ENCODE measurements at regions not wholly inside any gene's neighbourhood (a gene's known extent, or its start where the extent isn't known, plus 50 kb on each side); places are given as distances from the start of the nearest gene placed in this dataset.
"Not testable (repeated sequence)": the region's sequence is repeated elsewhere in the genome, so short reads cannot be mapped to it uniquely, and the experiment has no call there.

DNA sequence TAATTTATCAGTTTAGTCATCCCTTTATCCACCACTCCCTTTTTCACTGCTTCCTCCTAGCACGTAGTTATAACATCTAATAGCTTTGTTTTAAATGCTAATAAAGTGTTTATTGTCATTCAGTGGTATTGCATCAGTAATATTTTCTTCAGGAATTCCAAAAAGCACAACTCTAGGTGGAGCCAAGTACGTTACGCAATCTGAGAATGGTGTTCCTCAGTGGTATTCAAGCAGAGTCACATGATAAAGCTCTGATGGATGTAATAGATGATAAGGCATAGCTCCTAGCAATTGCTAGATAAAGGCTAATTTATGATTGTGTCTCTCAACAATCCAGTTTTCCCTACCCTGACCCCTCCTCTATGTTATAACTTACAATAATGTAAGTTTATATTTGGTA, 494.6 kb upstream of the ADGRL4 start:
- no peaks in the 10 kb centered on the region for H3K36me3 Mint-ChIP-seq (ENCODE audit: low read depth)
- H3K4me1 Mint-ChIP-seq: no peaks in the 10 kb centered on the region
- no peaks in the 10 kb centered on the region for H3K27me3 Mint-ChIP-seq
- H3K27ac Mint-ChIP-seq: no peak overlapping the region
- ATAC-seq (no peak), DNase-seq (no peak)
- no peak overlapping the region for H3K4me3 Mint-ChIP-seq
- peaks cover 4% of the 10 kb centered on the region for H3K9me3 Mint-ChIP-seq

DNA sequence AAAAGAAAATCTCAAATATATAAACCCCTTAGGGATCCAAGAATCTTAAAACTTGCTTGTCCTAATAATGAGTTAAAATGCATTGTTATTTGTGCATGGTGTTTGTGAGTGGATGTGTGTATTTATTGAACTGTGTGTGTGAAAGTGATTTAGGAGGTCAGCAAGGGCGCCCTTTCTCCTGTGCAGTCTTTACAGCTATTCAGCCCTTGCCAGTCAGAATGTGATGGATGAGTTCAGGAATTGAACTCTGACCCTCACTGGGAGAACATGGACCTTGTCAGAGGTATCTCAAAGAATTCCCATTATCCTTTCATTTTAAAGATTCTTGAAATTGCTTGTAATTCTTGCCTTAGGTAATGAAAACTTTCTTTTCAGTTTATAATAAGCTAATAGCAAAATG, 493.0 kb upstream of the ADGRL4 start:
- DNase-seq (no peak), ATAC-seq (no peak)
- H3K36me3 Mint-ChIP-seq (ENCODE audit: low read depth): no peaks in the 10 kb centered on the region
- H3K27me3 Mint-ChIP-seq: no peaks in the 10 kb centered on the region
- no peak overlapping the region for H3K27ac Mint-ChIP-seq
- no peaks in the 10 kb centered on the region for H3K9me3 Mint-ChIP-seq
- H3K4me3 Mint-ChIP-seq: no peak overlapping the region
- H3K4me1 Mint-ChIP-seq: no peaks in the 10 kb centered on the region

DNA sequence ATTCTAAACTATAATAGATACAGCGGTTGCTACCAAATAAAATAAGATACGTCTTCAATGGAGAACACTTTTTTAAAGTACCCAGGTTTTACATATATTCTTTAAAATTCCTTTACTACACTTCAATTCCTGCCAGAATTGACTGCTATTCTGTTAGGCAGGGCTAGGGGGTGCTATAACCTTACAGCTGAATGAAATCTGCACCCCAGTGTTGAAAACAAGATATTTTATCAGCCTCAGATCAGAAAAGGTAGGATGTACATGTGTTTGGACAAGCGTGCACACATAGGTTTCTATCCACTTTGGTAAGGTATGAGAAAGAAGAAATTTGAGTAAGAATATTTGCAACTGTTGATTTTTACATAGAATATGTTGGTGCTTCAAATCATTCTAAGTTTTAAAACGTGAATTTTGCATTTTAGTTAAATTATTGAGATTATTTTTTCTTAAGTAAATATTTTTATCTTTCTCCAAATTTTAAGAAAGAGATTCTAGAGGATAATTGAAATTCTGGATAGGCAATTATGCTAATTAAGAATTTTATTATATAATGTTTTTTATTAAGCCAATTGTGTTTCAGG, 490.8 kb upstream of the ADGRL4 start:
- Mint-ChIP-seq H3K4me3 (no peak overlapping the region), H3K4me1 (no peaks in the 10 kb centered on the region), H3K9me3 (no peaks in the 10 kb centered on the region), H3K27me3 (no peaks in the 10 kb centered on the region), H3K36me3 (ENCODE audit: low read depth) (no peaks in the 10 kb centered on the region), H3K27ac (no peak overlapping the region)
- DNase-seq: peak; percentile 2
- no peak for ATAC-seq

DNA sequence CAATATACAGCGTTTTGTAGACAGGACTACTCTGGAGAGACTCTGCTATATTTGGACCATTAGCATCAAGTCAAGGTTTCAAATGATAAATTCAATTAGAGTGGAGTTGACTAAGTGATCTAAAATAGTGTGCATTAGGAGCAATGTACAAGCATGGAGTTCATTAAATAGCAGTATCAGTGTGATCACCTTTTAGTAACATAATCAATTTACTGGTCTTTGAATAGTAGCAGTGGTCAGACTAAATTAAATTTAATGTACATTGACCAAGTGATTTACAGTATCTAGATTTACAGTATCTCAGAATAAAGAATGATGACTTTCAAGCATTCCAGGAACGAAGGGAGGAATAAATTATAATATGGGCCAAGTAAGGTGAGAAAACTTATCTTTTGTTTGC, 489.6 kb upstream of the ADGRL4 start:
- ATAC-seq (no peak), DNase-seq (no peak)
- Mint-ChIP-seq H3K27ac (no peak overlapping the region), H3K9me3 (no peaks in the 10 kb centered on the region), H3K27me3 (no peaks in the 10 kb centered on the region), H3K36me3 (ENCODE audit: low read depth) (no peaks in the 10 kb centered on the region), H3K4me1 (no peaks in the 10 kb centered on the region), H3K4me3 (no peak overlapping the region)

DNA sequence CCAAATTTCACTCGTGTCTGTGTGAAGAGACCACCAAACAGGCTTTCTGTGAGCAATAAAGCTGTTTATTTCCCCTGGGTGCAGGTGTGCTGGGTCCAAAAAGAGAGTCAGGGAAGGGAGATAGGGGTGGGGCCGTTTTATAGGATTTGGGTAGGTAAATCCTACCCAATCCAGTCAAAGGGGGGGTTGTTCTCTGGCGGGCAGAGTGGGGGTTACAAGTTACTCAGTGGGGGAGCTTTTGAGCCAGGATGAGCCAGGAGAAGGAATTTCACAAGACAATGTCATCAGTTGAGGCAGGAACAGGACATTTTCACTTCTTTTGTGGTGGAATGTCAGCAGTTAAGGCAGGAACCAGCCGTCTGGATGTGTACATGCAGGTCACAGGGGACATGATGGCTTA, 487.2 kb upstream of the ADGRL4 start:
- H3K36me3 Mint-ChIP-seq (ENCODE audit: low read depth); H3K4me3 Mint-ChIP-seq; H3K9me3 Mint-ChIP-seq: not testable (repeated sequence)

DNA sequence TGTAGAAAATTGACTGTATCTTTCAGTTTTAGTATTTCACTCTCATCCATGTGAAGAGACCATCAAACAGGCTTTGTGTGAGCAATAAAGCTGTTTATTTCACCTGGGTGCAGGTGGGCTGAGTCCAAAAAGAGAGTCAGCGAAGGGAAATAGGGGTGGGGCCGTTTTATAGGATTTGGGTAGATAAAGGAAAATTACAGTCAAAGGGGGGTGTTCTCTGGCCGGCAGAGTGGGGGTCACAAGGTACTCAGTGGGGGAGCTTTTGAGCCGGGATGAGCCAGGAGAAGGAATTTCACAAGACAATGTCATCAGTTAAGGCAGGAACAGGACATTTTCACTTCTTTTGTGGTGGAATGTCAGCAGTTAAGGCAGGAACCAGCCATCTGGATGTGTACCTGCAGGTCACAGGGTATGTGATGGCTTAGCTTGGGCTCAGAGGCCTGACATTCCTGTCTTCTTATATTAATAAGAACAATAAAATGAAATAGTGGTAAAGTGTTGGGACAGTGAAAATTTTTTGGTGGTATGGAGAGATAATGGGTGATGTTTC, 482.1 kb upstream of the ADGRL4 start:
- H3K4me1 Mint-ChIP-seq; H3K4me3 Mint-ChIP-seq; H3K9me3 Mint-ChIP-seq; ATAC-seq; H3K27ac Mint-ChIP-seq; DNase-seq; H3K27me3 Mint-ChIP-seq; H3K36me3 Mint-ChIP-seq (ENCODE audit: low read depth): not testable (repeated sequence)

More for the DNA sequence above, 487.2 kb upstream of the ADGRL4 start:
- not testable (repeated sequence) for ATAC-seq, DNase-seq, H3K27ac Mint-ChIP-seq, H3K4me1 Mint-ChIP-seq, H3K27me3 Mint-ChIP-seq

DNA sequence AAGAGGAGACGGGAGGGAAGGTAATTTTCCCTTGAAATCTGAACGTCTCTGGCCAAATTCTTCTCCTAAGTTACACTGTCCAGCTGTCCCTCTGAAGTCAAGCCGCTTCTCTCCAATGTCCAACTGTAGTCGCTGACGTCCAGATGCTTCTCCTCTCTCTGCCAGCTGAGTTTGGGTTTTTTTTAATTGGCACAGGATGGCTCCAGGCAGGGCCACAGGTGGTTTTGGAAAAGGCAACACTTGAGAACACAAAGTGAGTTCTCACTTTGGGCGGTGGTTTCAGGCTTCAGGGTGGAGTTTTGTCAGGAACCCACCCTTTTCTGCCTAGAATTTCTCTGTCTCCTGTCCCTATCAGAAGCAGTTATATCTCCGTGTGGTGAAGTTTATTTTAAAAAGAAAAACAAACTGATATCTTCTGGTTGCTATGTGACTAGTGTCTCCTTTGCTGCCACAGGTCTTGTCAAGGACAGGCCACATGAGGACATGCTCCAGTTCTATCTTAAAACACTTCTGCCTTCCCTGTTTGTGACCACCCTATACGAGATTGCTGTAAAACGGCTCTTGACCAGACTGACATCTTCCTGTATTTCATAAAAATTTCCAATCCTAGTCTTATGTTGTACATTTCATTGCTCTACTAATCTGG, 472.3 kb upstream of the ADGRL4 start:
- no peak for ATAC-seq
- H3K36me3 Mint-ChIP-seq (ENCODE audit: low read depth): no peaks in the 10 kb centered on the region
- DNase-seq: no peak
- H3K27me3 Mint-ChIP-seq: no peaks in the 10 kb centered on the region
- peaks cover 3% of the 10 kb centered on the region for H3K9me3 Mint-ChIP-seq
- H3K27ac Mint-ChIP-seq: no peak overlapping the region
- H3K4me1 Mint-ChIP-seq: no peaks in the 10 kb centered on the region
- H3K4me3 Mint-ChIP-seq: no peak overlapping the region

DNA sequence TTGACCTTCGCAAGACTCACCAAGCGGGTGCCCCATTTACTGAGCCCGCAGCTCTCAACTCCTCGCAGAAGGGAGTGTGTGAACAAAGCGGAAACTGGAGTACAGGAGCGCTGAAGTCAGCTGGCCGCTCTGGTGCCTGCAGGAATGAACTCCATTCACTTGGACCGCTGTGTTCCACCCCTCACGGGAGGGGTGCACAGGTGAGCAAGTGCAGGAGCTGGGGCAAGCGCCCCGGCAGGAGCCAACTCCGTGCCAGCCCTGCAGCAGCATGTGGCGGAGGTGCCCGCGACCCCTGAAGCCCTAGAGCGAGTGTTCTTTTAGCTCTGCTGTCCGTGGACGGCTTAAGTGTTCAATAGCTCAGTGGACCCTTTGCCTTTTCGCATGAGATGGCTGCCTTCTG, 471.6 kb upstream of the ADGRL4 start:
- H3K36me3 Mint-ChIP-seq (ENCODE audit: low read depth): no peaks in the 10 kb centered on the region
- ATAC-seq (no peak), DNase-seq (no peak)
- H3K9me3 Mint-ChIP-seq: peaks cover 3% of the 10 kb centered on the region
- H3K4me1 Mint-ChIP-seq: no peaks in the 10 kb centered on the region
- H3K27ac Mint-ChIP-seq: no peak overlapping the region
- H3K4me3 Mint-ChIP-seq: no peak overlapping the region
- no peaks in the 10 kb centered on the region for H3K27me3 Mint-ChIP-seq

DNA sequence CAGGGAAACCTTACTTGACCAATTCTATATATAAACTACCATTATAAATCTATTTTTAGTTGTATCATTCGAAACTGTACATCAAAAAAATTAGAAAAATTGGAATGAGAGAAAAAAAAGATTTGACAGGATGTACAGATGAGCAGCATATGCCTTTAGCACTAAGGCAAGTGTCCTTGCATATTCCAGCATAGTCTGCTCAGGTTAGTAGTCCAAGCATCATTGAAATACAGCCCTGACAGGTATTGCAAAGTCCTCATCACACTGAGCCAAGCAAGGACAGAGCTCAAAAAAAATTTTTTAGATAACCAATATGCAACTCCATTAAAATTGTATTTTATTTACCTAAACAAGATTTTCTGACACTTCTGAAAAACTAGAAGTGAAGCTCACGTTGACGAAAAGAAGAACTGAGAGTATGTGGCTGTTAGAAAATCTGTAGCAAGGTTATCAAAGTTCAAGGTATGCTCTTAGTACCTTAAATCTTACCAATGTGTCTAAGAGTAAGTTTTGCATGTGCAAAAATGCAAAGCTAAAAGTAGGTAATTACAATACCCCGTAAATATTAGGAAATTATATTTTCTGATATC, 465.6 kb upstream of the ADGRL4 start:
- no peak overlapping the region for H3K27ac Mint-ChIP-seq
- H3K4me3 Mint-ChIP-seq: no peak overlapping the region
- no peaks in the 10 kb centered on the region for H3K4me1 Mint-ChIP-seq
- H3K9me3 Mint-ChIP-seq: peaks cover 1% of the 10 kb centered on the region
- no peak for DNase-seq
- ATAC-seq: no peak
- no peaks in the 10 kb centered on the region for H3K27me3 Mint-ChIP-seq
- no peaks in the 10 kb centered on the region for H3K36me3 Mint-ChIP-seq (ENCODE audit: low read depth)

DNA sequence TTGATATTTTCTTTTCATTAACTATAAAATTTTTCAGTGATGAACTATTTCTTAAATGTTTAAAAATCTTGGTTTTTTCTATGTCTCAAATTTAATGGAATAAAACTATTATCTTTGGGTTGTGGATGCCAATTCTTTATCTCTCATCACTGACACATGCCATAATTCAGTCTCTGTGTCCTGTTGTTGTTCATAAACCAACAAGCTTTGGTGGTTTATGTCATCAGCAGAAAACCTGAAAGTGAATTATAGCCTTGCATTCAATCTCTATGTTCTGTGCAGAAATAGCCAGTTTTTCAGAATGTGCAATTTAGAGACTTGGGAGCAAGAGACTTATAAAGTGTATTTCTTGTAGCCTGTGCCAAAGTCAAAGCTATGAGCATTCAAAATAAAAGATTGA, 462.6 kb upstream of the ADGRL4 start:
- Mint-ChIP-seq H3K27me3 (no peaks in the 10 kb centered on the region), H3K4me3 (no peak overlapping the region), H3K9me3 (peaks cover 17% of the 10 kb centered on the region), H3K27ac (no peak overlapping the region), H3K36me3 (ENCODE audit: low read depth) (no peaks in the 10 kb centered on the region), H3K4me1 (no peaks in the 10 kb centered on the region)
- ATAC-seq (no peak), DNase-seq (no peak)

DNA sequence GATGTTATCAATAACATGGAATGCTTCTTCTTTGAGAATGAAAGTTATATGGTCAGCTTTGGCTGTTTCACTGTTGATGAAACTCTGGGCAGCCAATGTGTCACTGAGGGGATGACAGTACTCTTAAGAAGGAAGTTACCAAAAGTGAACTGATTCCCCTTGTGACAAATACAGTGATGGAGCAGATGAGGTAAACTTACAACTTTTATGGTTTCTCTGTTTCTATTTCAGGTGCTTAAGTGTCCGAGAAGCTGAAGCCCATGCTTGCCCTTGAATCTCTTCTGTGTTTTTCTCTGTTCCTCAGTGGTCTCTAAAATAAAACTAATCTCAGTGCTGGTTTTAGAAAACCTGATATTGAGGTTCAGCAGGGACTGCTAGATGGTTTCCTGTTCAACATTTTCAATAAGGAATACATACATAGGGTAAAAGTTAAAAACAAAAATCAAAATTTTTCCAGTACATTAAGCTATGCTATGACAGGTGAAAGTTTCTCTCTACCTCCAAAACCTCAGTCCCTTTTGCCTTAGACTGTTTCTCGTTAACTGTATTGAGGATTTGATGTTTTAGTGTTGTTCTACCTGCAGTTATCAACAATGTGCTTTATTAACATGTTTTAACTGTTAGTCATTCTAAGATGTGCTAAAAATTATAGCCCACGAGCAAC, 454.4 kb upstream of the ADGRL4 start:
- H3K27ac Mint-ChIP-seq: no peak overlapping the region
- ATAC-seq (no peak), DNase-seq (no peak)
- H3K4me1 Mint-ChIP-seq: no peaks in the 10 kb centered on the region
- H3K36me3 Mint-ChIP-seq (ENCODE audit: low read depth): no peaks in the 10 kb centered on the region
- H3K9me3 Mint-ChIP-seq: peaks cover 14% of the 10 kb centered on the region
- H3K4me3 Mint-ChIP-seq: no peak overlapping the region
- no peaks in the 10 kb centered on the region for H3K27me3 Mint-ChIP-seq

DNA sequence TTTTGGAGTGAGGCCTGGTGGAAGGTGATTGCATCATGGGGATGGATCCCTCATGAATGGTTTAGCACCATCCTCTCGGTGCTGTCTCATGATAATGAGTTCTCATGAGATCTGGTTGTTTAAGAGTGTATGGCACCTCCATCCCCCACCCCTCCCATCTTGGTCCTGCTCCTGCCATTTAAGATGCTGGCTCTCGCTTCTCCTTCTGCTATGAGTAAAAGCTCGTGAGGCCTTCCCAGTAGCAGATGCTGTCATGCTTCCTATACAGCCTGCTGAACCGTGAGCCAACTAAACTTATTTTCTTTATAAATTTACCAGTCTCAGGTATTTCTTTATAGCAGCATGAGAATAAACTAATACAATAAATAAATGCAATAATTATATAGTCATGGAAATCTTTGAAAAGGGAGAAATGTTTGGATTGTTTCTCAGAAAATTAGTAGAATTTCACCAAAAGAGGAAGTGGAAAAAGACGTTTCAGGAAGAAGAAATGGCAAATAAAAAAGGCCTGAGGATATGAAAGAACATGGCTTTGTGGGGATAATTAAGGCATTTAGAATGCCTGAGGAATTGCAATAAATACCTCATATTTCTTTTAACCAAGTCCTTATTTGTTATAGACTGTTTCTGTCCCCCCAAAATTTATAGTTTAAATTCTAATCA, 451.2 kb upstream of the ADGRL4 start:
- Mint-ChIP-seq H3K36me3 (ENCODE audit: low read depth) (no peaks in the 10 kb centered on the region), H3K4me1 (no peaks in the 10 kb centered on the region), H3K9me3 (peaks cover 4% of the 10 kb centered on the region), H3K27me3 (no peaks in the 10 kb centered on the region), H3K27ac (no peak overlapping the region), H3K4me3 (no peak overlapping the region)
- ATAC-seq (no peak), DNase-seq (no peak)

DNA sequence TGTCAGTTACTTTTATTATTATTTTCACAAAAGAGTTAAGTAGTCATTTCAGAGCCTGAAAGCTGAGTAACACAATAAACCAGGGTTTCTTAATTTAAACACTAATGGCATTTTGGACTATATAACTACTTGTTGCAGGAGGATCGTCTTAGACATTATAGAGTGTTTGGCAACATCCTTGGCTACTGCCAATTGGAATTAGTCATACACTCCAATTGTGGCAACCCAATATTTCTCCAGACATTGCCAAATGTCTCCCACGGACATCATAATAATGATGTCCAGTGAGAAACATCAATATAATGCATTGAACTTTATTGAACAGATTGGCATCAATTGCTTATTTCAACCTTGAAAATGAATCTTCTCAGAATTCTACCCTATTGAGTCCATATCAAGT, 441.9 kb upstream of the ADGRL4 start:
- H3K27me3 Mint-ChIP-seq: no peaks in the 10 kb centered on the region
- no peak overlapping the region for H3K4me3 Mint-ChIP-seq
- DNase-seq (no peak), ATAC-seq (no peak)
- H3K9me3 Mint-ChIP-seq: peaks cover 8% of the 10 kb centered on the region
- no peaks in the 10 kb centered on the region for H3K36me3 Mint-ChIP-seq (ENCODE audit: low read depth)
- H3K4me1 Mint-ChIP-seq: no peaks in the 10 kb centered on the region
- no peak overlapping the region for H3K27ac Mint-ChIP-seq

DNA sequence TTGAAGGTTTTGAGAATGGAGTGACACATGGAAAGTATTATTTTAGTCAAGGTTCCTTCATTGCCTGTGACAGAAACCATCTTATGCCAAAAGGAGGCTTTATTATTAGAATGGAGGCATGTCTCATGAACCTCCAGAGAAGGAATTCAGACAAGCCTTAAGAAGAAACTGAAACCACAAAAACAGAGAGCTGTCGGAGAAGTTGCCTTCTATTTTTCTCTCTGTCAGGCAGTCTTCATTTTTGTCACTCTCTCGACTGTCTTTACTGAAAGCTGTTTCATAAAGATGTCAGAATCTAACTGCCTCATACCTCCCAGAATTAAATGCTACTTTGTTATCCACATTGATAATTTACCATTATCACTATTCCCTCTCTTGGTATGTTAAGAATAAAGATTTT, 434.7 kb upstream of the ADGRL4 start:
- no peaks in the 10 kb centered on the region for H3K27me3 Mint-ChIP-seq
- no peak overlapping the region for H3K4me3 Mint-ChIP-seq
- H3K27ac Mint-ChIP-seq: no peak overlapping the region
- no peaks in the 10 kb centered on the region for H3K4me1 Mint-ChIP-seq
- H3K36me3 Mint-ChIP-seq (ENCODE audit: low read depth): no peaks in the 10 kb centered on the region
- DNase-seq (no peak), ATAC-seq (no peak)
- peaks cover 12% of the 10 kb centered on the region for H3K9me3 Mint-ChIP-seq

DNA sequence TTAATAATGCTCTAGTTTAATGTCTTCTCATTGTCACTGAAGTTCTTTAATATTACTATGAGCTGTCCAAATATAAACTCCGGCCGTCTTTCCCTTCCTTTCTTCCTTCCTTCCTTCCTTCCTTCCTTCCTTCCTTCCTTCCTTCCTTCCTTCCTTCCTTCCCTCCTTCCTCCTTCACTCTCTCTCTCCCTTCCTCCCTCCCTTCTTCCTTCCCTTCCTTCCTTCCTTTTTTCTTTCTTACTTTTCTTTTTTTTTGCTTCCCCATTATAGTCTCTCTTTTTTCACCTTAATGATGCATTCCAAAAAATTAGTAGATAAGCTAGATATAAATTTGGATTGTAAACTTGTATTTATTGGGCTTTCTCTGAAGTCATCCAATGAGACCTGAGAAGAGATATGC, 431.0 kb upstream of the ADGRL4 start:
- H3K9me3 Mint-ChIP-seq: peaks cover 6% of the 10 kb centered on the region
- no peak for ATAC-seq
- H3K4me3 Mint-ChIP-seq: no peak overlapping the region
- H3K36me3 Mint-ChIP-seq (ENCODE audit: low read depth): no peaks in the 10 kb centered on the region
- DNase-seq: no peak
- H3K4me1 Mint-ChIP-seq: no peaks in the 10 kb centered on the region
- no peaks in the 10 kb centered on the region for H3K27me3 Mint-ChIP-seq
- H3K27ac Mint-ChIP-seq: no peak overlapping the region
